K562 (cell line): ENCODE measurements at regions not wholly inside any gene's neighbourhood (a gene's known extent, or its start where the extent isn't known, plus 50 kb on each side); places are given as distances from the start of the nearest gene placed in this dataset.

Experiments
- ADNP ChIP-seq: fragments of 200-800 bp; sonication (Bioruptor generic); IDR thresholded peaks from 2 replicates; pipeline ENCODE4 v1.6.1; 2016; ENCODE audit warnings: missing genetic modification characterization, missing compliant biosample characterization
- ARID4B ChIP-seq: sonication (generic); formaldehyde crosslinking; IDR thresholded peaks from 2 replicates; pipeline ENCODE4 v1.8.0; 2022; ENCODE audit warnings: mild to moderate bottlenecking, missing genetic modification reagents
- GMEB1 ChIP-seq: fragments of 250-450 bp; sonication (Bioruptor Pico); IDR thresholded peaks from 2 replicates; pipeline ENCODE4 v1.4.0; 2020; ENCODE audit warnings: mild to moderate bottlenecking
- HNRNPL ChIP-seq: fragments of 200-400 bp; formaldehyde crosslinking; IDR thresholded peaks from 2 replicates; pipeline ENCODE4 v1.6.1; 2017; ENCODE audit warnings: low read depth, mild to moderate bottlenecking, low read length
- IRF1 ChIP-seq: sonication (generic); formaldehyde crosslinking; IDR thresholded peaks from 2 replicates; pipeline ENCODE4 v1.8.0; 2022; ENCODE audit warnings: missing genetic modification reagents, mild to moderate bottlenecking, borderline replicate concordance
- JUNB ChIP-seq: fragments of 450-650 bp; formaldehyde crosslinking; conservative IDR thresholded peaks from 2 replicates; pipeline ENCODE4 v1.4.0; 2020; ENCODE audit warnings: mild to moderate bottlenecking
- MXD1 ChIP-seq: fragments of 250-450 bp; sonication (Bioruptor Pico); IDR thresholded peaks from 2 replicates; pipeline ENCODE4 v1.8.0; 2021; ENCODE audit warnings: borderline replicate concordance, mild to moderate bottlenecking, moderate library complexity; ENCODE audit not compliant: poor library complexity, severe bottlenecking
- POLR2AphosphoS2 ChIP-seq: IDR thresholded peaks from 2 replicates; pipeline ENCODE4 v1.6.1; 2012; ENCODE audit warnings: low read length, improper control_type of control experiment
- POLR2AphosphoS5 ChIP-seq: IDR thresholded peaks from 2 replicates; pipeline ENCODE4 v1.6.1; 2011; ENCODE audit warnings: mild to moderate bottlenecking, low read depth, low read length, moderate library complexity; ENCODE audit not compliant: control insufficient read depth, insufficient read depth
- RFX1 ChIP-seq: fragments of 450-650 bp; IDR thresholded peaks from 2 replicates; pipeline ENCODE4 v1.6.1; 2016; ENCODE audit warnings: mild to moderate bottlenecking, moderate library complexity
- TCF7 ChIP-seq: sonication (generic); IDR thresholded peaks from 2 replicates; pipeline ENCODE4 v1.6.1; 2016; ENCODE audit warnings: antibody characterized with exemption, borderline replicate concordance
- TEAD4 ChIP-seq, 2 experiments: sonication (generic) in 1 of 2; formaldehyde crosslinking in 1 of 2; IDR thresholded peaks; 2 replicates each; pipeline versions ENCODE4 v1.6.1 to v1.8.0; 2012 to 2022; ENCODE audit warnings: borderline replicate concordance in 1 of 2, inconsistent platforms in 1 of 2, low read length in 1 of 2, mild to moderate bottlenecking in 1 of 2, missing genetic modification reagents in 1 of 2
- ZC3H8 ChIP-seq: fragments of 450-650 bp; IDR thresholded peaks from 2 replicates; pipeline ENCODE4 v1.6.1; 2017
- ZNF282 ChIP-seq: sonication (generic); formaldehyde crosslinking; IDR thresholded peaks from 2 replicates; pipeline ENCODE4 v1.8.1; 2023; ENCODE audit warnings: missing genetic modification reagents

GRCh38 chr14:37869633-37870032, 274.2 kb downstream of the TTC6 start:
- TF ChIP-seq JUNB (CRISPR knock-in tag) (no peak), POLR2AphosphoS5 (no peak), IRF1 (CRISPR knock-in tag) (no peak), ZC3H8 (no peak), ADNP (tag) (no peak), POLR2AphosphoS2 (no peak), TEAD4 (IDR thresholded peaks at IDR 0.05; ENCODE audit: low read length) (no peak), TEAD4 (CRISPR knock-in tag; IDR thresholded peaks at IDR 0.05; ENCODE audit: borderline replicate concordance) (no peak), RFX1 (no peak), GMEB1 (CRISPR knock-in tag) (no peak), ARID4B (CRISPR knock-in tag) (no peak), TCF7 (no peak), ZNF282 (CRISPR knock-in tag) (no peak), HNRNPL (no peak), MXD1 (CRISPR knock-in tag) (no peak)
